GM19025 (cell line): ENCODE measurements at regions not wholly inside any gene's neighbourhood (a gene's known extent, or its start where the extent isn't known, plus 50 kb on each side); places are given as distances from the start of the nearest gene placed in this dataset.

ENCODE experiments used
- ATAC-seq: cut with Tn5 transposase; IDR thresholded peaks from one replicate; pipeline ENCODE4 v1.9.1; 2021; ENCODE audit warnings: mild to moderate bottlenecking, low read depth, moderate library complexity; ENCODE audit not compliant: unreplicated experiment

GRCh38 chr13:111551204-111551820 is 230.9 kb downstream of the TEX29 start:
- ATAC-seq, result no peak

GRCh38 chr13:111552891-111553655 is 232.6 kb downstream of the TEX29 start:
- no peak for ATAC-seq

- no peak for ATAC-seq
Measured at GRCh38 chr13:111554539-111555267, 234.3 kb downstream of the TEX29 start.

GRCh38 chr13:111555268-111555808 is 234.9 kb downstream of the TEX29 start:
- no peak for ATAC-seq

GRCh38 chr13:111555903-111556302 is 235.5 kb downstream of the TEX29 start:
- ATAC-seq, result no peak

- ATAC-seq, result no peak
Measured at GRCh38 chr13:111556496-111556895, 236.1 kb downstream of the TEX29 start.

- ATAC-seq, result no peak
Measured at GRCh38 chr13:111557921-111558699, 237.7 kb downstream of the TEX29 start.

GRCh38 chr13:111558700-111559088 is 238.3 kb downstream of the TEX29 start:
- ATAC-seq, result no peak

- no peak for ATAC-seq
Measured at GRCh38 chr13:111559612-111560403, 239.4 kb downstream of the TEX29 start.

- ATAC-seq, result no peak
Measured at GRCh38 chr13:111561091-111561781, 240.8 kb downstream of the TEX29 start.

- no peak for ATAC-seq
Measured at GRCh38 chr13:111562716-111563115, 242.3 kb downstream of the TEX29 start.

- no peak for ATAC-seq
Measured at GRCh38 chr13:111564606-111565005, 244.2 kb downstream of the TEX29 start.

GRCh38 chr13:111565400-111565799 is 245.0 kb downstream of the TEX29 start:
- no peak for ATAC-seq

- no peak for ATAC-seq
Measured at GRCh38 chr13:111566567-111566966, 246.1 kb downstream of the TEX29 start.

GRCh38 chr13:111567637-111568036 is 247.2 kb downstream of the TEX29 start:
- no peak for ATAC-seq

GRCh38 chr13:111568290-111568689 is 247.8 kb downstream of the TEX29 start:
- no peak for ATAC-seq

GRCh38 chr13:111570911-111571310 is 250.5 kb downstream of the TEX29 start:
- ATAC-seq, result no peak

GRCh38 chr13:111572956-111573761 is 252.7 kb downstream of the TEX29 start:
- ATAC-seq, result no peak
